GM11168 (cell line): ENCODE measurements at regions not wholly inside any gene's neighbourhood (a gene's known extent, or its start where the extent isn't known, plus 50 kb on each side); places are given as distances from the start of the nearest gene placed in this dataset.

Experiments used
- in situ Hi-C: fragments of 300-500 bp; cut with MboI; formaldehyde crosslinking; loops from one replicate; pipeline ENCODE4 v1.12.0; 2022; ENCODE audit warnings: low sequenced_read_pairs; ENCODE audit not compliant: unreplicated experiment

DNA sequence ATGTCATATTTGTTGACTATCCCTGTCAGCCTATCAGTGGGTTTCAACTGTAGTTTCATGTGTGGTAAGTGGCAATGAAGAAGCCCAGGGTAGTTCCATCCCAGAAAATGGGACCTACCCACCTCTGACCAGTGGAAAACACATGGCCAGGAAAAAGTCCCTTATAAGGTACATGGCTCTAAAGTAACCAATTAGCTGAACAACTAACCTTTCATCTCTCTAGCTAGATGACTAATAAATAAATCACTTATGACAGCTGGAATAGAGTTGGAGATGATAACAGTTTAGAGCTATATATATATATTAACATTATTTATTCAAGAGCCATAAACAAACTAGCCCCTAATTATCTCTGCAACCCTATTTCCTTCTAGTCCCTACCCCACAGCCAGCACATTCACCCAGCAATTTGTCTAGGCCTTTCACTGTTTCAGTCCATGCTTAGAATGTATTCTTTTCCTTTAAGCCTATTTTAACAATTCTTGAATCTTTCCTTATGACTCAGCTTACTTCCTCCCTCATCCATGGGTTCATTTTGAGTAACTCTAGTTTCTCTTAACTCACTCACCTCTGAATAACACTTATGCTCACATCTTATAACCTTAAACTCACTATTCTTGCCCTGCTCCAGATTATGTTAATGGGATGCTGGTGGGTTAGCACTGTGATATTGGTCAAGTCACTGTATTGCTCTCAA lies 83.7 kb downstream of the TNFSF18 start:
- in situ Hi-C loops = no loop called here

DNA sequence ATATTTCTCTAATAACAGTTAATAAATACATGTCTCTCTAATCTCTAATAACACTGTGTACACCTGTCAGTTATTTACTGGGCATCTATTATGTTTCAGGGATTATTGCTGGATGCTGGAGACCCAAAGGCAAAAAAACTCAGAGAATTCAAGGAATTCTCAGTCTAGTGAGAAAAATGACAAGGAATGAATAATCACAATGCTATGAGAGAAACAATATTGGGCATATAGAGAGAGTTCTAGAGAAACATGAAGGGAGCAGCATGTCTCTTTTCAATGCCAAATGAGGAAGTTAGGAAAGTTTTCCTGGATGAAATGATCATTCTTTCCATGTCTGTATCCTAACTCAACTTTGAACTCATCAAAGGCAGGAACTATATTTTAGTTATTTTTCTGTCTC lies 82.8 kb downstream of the TNFSF18 start:
- in situ Hi-C loops = no loop called here

DNA sequence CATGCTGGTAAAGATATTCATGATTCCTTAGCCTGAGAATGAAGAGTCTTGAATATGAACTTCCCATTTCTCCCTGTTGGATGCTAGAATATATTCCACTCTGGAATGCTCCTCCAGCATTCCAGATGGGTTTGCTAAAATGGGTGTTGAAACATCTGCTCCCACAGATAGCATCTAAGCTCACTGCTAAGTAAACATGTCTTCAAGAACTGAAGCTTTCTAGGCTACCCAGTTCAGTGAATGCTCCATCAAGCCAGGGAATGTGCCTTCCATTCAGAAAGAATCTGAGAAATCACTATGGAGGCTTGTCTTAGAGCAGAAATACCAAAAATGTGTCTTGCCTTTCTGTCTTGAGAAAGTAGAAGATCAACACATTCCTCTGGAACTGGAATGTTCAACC lies 81.1 kb downstream of the TNFSF18 start:
- in situ Hi-C loops = no loop called here

DNA sequence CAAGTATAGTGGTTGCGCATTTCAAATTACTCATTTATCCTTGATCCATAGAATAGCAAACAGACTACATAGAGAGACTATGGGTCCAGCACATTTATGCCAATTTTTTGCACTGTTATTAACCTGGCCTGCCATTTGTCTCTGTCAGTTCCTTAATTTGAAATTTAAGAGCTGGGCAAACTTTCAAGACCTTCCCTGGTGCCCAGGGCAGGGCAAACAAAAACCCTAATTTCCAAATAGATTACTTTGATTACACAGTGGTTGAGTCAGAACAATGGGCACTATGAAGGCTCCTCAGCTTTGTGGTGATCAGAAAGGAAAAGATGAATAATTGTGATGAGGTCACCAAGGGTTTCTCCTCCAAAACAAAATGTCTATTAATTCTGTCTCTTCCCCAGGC lies 80.6 kb downstream of the TNFSF18 start:
- in situ Hi-C loops = no loop called here

DNA sequence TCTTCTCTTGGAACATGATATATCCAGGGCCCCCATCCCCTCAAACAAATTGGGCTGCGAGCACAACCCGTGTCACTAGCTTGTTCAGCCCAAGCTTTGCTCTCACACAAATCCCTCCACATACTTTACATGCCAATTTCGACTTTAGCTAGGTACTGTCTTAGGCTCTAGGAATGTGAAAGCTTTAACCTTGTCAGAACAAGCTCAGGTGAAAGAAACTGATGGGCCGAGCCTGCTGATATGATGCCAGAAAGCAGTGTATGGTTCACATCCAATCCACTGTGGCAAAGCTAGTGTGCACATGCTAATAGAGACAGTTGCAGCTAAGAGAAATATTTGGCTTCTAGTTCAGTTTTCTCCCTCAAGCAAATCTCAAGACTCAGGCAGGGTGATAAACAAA lies 79.5 kb downstream of the TNFSF18 start:
- in situ Hi-C loops = no loop called here

DNA sequence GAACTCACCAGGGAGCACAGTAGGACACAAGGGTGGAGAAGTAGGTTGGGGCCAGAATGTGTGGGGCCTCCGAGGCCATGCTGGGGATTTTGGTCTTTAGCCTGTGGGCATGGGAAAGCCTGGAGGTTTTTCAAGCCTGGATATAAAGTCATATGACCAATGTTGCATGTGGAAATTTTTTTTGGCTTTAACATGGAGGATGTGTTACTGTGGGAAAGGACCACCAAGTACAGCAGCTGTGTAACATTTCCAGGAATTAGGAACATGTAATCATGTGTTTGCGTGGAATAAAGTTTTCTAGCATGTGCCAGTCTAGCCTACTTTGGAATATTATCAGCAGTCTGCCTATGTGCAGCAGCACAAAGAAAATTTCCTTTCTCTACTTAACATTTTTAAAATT lies 78.5 kb downstream of the TNFSF18 start:
- in situ Hi-C loops = no loop called here

DNA sequence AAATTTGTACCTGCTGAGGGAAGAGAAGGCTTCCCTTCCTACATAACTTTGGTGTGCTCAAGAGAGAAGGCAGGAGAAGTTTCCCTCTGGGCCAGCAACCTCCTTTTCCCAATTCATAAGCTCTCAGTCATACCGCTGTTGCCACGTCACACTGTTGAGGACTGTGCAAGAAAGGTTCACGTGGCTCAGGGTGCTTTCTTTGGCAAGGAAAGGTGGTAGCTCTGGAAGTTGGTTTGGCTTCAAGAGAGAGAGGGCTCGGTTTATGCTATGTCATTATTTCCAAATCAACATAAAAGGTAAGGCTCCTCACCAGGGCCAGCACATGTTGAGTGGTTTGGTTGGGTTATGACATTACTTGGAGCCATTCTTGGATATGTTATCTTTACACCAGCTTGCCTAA lies 77.3 kb downstream of the TNFSF18 start:
- in situ Hi-C loops = no loop called here

DNA sequence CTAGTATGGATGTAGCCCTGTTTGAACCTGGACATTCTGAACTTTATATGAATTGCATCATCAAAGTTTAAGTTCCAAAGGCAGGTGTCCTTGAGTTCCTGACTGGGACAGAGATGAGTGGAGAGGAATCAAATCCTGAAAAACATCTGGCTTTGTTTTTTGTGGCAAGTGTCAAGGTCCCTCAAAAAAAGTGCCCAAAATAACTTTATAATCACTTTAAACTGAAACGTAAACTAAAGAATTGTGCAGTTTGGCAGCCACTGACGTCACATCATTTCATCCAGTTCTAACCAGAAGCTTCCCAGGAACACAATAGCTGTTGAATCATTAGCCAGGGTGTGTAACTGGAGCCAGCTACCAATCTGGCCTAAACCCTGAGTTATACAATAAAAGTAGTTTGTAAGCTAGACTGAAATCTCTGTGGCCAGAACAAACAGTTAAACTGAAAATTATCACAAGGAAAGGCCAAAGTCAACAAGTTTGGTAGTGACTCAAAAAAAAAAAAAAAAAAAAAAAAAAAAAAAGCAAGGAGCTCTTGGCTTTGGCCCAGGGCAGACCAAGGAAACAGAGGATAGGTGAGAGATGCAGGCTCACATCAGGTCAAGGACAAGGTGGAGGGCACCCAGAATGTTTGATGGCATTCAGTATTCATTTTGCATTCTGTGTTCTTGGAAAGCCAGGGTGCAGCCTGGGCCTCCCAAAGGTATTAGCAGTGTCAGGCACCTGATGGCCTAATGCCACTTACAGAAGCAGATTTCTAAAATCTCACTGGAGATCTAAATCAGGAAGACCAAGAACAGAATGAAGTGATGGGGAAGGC lies 74.3 kb downstream of the TNFSF18 start:
- in situ Hi-C loops = no loop called here

DNA sequence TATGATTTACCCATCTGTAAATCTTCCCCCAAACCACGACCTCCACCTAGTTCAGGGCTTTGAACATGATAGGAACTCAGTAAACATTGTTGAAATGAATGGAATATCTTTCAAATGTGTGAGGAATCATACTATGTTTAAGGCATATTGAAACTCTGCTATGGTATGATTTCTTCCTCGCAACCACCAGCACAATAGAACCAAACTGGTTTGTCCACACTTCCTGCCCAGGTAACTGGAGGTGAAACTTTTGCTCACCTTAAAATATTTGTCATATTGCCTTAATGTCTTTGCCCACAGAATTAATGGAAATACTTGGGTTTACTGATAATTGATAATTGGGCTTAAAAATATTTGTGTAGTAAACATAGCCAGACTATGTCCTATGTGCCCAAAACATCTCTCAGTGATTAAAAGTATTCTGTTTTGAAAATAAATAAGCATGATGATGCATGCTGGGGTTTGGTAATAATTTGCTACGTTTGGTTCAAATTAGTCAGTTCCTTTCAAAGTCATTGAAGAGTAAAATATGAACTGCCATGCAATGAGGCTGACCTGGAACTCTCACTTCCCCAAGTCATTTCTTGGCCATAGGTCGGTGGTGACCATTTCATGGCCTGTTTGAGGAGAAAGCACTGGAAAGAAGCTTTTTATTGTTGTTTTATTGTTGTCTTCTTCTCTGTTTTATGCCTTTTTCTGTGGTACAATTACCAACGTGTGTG lies 73.3 kb downstream of the TNFSF18 start:
- in situ Hi-C loops = no loop called here

DNA sequence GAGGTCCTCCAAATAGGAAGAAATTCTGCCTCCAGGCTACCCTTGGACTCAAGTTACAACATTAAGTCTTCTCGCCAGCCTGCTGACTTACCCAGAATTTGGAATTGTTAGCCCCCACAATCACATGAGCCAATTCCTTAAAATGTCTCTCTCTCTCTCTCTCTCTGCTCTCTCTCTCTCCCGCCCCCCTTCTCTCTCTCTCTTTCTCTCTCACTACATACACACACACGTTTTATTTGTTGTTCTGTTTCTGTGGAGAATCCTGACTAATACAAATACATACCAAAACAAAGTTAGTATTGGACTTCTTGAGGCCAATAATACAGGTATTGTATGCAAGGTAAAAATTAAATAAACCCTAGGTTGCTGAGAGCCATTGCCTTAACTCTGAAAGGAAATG lies 72.1 kb downstream of the TNFSF18 start:
- in situ Hi-C loops = no loop called here

DNA sequence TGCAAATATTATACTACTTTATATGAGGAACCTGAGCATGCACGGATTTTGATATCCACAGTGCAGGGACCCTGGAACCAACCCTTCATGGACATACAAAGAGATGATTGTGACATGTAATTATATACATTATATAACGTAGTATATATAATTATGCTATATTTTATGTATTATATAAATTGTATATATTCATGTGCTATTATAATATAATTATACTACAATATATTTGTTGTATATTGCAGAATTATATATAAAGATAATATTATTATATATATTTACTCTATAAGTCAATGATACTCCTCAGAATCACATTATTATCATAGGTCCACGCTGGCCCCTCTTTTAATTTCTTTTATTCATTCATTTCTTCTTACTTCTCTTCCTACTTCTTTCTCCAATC lies 70.9 kb downstream of the TNFSF18 start:
- in situ Hi-C loops = no loop called here

DNA sequence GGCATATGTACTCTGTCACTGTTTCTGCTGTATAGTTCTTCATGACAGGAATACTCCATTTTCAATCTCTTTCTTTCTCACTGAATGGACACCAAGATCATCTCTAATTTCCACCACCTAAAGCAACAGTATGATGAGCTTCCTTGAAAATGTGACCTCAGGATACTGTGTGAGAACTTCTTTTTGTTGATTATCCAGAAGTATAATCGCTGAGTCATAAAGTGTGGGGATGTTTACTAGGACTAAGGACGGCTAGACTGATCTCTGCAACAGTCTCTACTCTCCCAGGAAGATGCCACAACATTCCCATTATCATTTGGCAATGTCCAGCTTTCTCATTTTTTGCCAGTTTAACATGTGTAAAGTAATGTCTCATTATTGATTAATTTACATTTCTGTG lies 70.3 kb downstream of the TNFSF18 start:
- in situ Hi-C loops = no loop called here

DNA sequence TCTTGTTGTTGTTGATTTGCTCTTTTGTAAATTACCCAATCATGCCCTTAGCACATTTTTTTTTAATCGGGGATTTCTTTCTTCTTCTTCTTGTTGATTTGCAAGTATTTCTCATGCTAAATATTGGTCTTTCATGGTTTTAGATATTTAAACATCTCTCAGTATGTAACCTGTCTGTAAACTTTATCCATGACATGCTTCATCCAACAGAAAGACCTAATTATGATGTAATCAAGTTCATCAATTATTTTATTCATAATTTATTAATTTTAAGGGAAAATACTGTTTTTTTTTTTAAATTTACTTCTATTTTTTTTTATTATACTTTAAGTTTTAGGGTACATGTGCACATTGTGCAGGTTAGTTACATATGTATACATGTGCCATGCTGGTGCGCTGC lies 69.8 kb downstream of the TNFSF18 start:
- in situ Hi-C loops = no loop called here
